GM19397 (cell line): ENCODE measurements at regions not wholly inside any gene's neighbourhood (a gene's known extent, or its start where the extent isn't known, plus 50 kb on each side); places are given as distances from the start of the nearest gene placed in this dataset.
"Not testable (repeated sequence)": the region's sequence is repeated elsewhere in the genome, so short reads cannot be mapped to it uniquely, and the experiment has no call there.

Experiments
- ATAC-seq: cut with Tn5 transposase; IDR thresholded peaks from one replicate; pipeline ENCODE4 v1.9.1; 2021; ENCODE audit warnings: mild to moderate bottlenecking, moderate library complexity; ENCODE audit not compliant: unreplicated experiment

DNA sequence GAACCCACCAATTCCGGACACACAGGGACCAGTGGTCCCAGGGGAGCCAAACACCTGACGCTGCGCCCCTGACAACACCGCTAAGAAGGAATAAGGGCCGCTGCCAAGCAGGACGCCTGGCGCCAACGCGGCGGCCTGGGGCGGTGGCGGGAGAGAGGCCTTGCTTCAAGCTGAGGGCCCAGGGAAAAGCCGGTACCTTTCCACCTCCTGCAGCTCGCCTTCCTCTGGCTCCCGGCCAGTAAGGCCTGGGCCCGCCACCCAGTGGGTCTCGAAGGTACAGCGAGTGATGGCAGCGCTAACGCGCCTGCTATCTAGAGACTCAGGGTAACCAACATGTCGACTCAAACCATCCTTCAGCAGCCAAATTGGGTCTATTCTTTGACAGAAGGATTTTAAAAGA, 1074.1 kb downstream of the SI start:
- no peak for ATAC-seq

DNA sequence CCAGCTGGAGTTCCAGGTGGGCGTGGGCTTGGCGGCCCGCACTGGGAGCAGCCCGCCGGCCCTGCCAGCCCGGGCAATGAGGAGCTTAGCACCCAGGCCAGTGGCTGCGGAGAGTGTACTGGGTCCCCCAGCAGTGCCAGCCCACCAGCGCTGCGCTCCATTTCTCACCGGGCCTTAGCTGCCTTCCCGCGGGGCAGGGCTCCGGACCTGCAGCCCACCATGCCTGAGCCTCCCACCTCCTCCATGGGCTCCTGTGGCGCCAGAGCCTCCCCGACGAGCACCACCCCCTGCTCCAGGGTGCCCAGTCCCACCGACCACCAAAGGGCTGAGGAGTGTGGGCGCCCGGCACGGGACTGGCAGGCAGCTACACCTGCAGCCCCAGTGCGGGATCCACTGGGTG, 1075.3 kb downstream of the SI start:
- not testable (repeated sequence) for ATAC-seq

DNA sequence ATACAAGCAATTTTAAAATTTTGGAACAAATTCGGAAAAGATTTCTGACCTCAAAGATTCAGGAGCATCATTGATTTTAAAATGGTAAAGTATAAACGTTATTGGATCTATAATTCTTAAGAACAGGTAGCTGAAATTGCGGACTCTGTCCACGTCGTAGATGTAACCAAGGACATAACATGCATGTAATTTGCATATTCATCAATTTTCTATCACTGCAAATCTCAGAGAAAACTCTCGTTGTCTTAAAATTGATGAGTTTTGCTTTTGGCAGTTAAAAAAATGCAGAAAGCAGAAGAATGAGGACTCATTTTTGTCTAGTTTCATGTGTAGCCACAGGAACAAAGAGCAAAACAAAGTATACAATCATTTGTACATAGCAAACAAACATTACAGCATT, 1094.4 kb downstream of the SI start:
- ATAC-seq = no peak

DNA sequence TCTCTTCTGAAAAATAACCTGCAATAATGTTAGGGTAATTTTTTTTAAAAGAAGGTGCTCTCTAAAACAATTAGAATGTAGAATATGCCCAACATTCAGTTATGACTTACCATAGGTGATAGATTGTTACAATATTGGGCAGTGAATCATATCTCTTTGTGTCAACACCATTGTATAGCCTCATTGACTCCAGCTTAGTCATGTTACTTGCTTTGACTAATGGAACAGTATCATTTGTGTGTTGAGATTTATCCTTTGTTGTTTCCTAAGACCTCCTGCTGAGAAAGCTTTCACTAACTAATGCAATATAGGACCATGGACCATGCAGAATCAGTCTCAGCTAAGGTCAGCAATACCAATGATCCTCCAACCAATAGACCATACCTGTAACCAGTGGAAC, 1106.4 kb downstream of the SI start:
- ATAC-seq = no peak

DNA sequence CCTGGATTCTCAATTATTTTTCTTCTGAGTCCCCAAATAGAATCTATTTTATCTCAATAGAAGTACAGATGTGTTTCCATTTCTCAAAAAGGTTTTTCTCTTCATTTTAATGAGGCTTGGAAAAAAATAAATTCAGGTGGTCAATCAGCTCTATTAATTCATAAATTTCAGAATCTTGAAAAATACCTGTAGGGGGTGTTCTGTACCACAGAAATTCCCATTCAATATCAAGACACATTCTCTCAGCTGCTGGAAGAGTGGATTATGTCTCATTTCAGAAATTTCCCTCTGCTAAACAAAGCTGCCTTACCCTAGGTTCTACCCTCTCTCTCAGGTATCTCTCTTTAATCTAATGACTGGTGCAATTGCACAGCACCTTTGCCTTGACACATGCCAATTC, 1121.2 kb downstream of the SI start:
- no peak for ATAC-seq

DNA sequence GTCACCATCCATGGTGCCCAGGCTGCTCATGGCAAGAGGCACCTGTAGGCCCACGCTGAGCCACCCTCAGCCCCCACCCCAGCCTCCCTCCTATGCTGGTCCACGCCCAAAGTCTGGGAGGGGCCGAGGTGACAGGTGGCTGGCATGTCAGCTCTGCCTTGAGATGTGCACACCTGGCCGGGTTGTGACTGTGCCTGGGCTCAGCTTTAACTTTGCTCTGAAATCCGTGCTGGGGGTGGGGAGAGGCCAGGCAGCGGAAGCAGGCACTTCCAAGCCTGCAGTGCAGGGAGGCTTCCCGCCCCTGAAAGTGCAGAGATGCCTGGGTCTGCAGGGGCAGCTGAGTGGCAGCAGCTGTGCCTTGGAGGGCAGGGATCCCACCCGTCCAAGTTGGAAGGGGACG, 1124.8 kb downstream of the SI start:
- ATAC-seq = no peak

DNA sequence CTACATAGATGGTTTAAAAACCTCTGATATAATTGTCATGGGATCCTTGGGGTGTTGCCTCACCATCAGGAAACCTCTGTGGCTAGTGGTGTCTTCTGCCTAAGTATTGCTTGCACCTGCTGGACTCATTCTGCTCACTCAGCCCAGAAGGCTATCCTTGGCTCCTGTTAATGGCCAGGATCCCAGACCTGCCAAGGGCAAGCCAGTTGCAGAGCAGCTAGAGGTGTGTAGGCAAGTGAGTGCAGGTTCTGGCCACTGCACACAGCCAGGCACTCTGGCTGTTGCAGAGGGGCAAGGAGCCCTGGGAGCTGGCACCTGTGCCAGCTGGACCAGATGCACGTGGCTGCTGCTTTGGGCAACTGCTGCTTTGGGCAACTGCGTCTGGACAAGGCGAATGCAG, 1125.8 kb downstream of the SI start:
- no peak for ATAC-seq

DNA sequence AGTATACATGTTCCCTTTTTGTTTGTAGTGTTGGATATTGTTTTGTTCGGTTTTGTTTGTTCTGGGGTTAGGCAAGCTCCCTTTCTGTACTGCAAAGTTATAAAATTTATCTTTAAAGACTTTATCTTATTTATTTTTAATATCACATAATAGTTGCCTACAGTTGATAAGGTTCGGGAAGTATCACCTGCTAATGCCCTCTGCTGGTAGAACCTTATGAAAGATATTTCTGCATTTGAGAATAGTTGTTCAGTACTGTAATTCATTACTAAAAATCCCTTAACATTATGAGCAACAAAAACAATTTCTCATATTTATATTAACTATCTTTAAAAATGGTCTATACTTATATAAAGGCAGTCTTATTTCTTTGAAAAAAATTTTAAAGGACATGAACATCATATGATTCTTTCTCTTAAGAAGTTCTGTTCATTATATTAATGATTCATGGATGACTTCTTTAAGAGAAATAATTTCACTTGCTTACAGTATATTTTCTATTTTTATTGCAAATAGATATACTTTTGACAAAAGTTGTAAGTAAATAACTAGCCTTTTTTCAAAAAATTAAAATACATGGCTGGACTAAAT, 1126.8 kb downstream of the SI start:
- no peak for ATAC-seq

DNA sequence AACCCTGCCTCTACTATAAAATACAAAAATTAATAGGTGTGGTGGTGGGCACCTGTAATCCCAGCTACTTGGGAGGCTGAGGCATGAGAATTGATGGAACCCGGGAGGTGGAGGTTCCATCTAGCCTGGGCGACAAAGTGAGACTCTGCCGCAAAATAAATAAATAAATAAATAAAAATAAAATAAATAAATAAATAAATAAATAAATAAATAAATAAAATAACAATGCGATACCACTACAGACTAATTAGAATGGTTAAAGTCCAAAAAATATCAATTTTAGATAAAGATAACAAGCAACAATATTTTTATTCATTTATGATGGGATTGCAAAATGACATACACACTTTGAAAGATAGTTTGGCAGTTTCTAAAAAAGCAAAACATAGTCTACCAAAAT, 1131.5 kb downstream of the SI start:
- ATAC-seq = no peak

DNA sequence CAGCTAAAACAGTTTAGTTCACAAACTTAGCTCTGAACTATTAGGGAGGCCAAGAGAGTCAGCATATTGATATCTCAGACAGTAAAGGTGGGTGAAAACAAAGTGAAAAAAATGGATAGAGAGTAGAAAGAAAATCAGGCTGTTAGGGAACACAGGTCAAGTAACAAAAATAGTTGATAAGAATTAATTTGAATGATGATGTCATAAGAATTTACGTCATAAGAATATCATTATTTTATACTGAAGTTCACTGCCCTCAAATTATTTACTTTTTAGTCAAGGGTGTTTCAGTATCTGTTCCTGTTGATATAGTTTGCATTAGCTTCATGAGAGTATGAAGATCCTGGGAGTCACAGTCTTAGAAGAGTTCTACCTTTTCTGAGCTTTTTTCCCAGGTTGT, 1134.6 kb downstream of the SI start:
- ATAC-seq = no peak

DNA sequence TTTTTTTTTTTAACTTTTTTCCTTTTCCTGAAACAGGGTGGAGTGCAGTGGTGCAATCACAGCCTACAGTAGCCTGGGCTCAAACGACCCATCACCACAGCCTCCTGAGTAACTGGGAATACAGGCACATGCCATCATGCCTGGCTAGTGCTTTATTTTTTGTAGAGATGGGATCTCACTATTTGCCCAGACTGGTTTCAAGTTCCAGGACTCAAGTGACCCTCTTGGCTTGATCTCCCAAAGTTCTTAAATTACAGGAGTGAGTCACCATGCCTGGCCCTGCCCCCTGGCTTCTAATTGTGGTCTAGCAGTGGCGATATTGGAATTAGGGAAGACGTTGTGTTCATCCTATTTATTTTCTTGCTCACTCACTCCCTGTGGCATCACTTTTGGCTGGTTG, 1138.4 kb downstream of the SI start:
- no peak for ATAC-seq

DNA sequence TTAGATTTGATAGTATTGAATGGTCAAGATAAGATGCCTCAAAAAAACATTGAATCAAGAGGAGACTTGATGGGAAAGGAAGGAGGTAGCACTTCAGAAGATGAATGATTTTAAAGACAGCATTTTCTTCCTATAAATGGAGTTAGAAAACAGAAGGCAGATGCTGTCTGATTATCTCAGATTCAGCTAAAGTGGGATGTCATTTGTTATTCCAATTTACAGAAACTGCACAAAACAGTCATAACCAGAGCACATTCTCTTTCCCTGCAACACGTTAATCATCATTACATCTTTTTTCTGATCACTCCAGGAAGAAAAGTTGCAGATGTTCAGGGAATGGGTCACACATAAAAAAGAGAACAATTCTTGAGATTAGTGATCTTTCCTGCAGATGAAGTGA, 1141.8 kb downstream of the SI start:
- no peak for ATAC-seq

DNA sequence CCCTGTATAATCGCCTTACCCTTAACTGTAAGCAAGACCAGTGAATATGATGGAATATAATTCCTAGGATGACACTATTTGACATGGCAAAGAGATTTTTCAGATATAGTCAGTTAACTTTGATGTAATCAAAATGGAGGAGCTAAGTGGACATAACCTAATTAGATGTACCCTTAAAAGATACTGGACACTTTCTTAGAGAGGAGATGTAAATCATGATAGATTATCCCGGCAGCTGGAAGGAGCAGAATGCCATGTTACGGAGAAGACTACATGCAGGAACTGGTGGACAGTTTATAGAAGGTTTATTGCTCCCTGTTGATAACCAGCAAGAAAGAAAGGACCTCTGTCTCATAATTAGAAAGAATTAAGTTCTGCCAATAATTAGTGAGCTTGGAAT, 1142.9 kb downstream of the SI start:
- no peak for ATAC-seq

DNA sequence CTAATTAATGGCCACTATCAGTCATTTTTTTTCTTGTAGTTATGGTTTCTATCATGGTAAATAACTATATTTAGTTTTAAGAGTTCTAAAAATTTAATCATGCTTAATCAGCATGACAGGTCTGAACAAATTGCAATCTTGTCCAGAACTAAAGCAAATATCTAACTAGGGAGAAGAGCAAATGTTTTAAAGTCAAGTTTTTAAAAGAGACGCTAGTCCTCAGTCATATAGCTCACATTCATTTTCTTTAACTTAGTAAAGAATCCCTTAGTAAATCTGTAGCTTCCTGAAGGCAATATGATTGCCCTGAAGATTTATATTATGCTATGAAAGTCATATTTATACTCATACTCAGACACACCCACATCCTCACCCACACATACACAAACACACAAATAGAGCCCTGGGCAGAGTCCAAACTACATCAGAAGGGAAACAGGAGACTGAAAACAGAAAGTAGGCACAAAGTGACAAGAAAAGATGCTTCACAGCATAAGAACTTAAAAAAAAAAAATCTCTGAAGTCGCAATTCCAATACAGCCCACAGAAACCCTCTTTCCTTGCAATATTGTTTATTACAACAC, 1149.1 kb downstream of the SI start:
- no peak for ATAC-seq

DNA sequence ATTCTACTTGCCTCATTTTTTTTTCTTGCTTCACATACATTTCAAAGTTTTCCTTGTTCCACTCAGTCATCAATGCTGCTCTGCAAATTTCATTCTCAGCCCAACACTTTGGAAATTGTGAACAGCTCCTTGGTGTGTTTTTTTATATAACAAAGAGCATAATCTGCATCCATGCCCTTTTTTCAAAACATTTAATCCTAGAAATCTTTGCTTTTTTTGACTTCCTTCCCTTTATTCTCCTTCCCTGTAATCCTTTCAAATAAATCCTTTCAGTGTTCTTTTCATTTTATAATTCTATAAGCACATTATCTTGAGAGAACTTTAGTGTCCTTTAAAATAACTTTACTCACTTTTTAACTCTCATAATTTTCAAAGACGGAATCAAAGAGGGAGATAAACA, 1150.8 kb downstream of the SI start:
- no peak for ATAC-seq

DNA sequence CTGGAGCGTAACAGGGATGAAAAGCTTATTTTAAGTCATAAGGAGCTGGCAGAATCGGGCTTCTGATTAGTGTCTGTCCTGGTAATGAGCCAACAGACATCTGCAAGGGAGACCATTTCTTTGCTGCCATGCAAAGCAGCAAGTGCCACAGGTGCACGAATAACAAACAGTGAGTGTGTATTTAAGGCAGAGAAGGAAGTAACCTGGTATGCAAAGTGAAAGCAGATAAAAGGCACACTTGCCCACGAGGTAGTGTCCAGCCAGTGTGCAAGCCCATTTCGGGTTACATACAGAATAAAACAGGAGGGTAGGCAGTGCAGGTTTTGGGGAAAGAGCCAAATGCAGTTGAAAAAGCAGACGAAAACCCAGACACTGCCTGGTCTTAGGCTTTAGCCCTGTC, 1153.7 kb downstream of the SI start:
- ATAC-seq = no peak

DNA sequence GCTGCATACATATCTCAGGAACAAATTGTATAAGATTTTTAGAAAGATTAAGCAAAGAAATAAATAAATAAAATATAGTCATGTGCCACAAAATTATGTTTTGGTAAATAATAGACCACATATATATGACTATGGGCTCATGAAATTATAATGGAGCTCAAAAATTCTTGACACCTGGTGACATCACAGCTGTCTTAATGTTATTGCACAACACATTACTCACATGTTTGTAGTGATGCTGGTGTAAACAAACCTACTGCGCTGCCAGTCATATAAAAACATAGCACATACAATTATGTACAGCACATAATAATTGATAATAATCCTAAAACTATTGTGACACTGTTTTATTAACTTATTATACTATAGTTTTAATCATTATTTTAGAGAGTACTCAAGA, 1159.1 kb downstream of the SI start:
- ATAC-seq = no peak

DNA sequence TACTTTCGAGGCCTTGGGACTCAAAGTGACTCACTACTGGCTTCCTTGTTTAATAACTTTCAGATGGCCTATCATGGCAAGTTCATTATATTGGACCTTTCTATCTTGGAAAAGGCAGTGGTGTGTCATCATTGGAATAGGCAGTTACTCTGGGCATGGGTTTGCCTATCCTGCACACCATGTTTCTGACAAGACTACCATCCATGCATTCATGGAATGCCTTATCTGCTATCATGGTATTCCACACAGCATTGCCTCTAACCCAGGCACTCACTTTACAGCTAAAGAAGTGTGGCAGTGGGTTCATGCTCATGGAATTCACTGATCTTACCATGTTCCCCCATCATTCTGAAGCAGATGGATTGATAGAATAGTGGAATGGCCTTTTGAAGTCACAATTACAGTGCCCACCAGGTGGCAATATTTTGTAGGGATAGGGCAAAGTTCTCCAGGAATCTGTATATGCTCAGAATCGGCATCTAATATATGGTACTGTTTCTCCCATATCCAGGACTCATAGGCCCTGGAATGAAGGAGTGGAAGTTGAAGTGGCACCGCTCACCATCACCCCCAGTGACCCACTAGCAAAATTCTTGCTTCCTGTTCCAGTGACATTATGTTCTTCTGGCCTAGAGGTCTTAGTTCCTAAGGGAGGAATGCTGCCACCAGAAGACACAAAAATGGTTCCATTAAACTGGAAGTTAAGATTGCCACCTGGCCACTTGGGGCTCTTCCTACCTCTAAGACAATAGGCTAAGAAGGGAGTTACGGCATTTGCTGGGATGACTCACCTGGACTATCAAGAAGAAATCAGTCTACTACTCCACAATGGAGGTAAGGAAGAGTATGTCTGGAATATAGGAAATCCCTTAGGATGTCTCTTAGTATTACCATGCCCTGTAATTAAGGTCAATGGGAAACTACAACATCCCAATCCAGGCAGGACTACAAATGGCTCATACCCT, 1161.4 kb downstream of the SI start:
- no peak for ATAC-seq

DNA sequence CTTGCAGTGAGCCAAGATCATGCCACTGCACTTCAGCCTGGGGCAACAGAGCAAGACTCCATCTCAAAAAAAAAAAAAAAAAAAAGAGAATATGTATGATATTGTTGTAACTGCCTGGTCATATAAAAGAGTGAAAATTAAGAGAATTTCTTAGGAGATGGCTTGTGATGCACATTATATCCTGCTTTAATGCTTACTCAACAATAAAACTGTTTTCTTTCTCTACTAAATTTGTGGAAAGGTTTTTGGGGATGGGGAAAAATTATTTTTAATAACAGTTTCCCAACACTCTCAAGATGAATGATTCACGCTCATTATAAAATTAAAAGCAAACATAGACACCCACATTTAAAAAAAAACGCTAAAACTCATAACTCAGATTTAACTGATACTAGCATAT, 1163.0 kb downstream of the SI start:
- no peak for ATAC-seq

DNA sequence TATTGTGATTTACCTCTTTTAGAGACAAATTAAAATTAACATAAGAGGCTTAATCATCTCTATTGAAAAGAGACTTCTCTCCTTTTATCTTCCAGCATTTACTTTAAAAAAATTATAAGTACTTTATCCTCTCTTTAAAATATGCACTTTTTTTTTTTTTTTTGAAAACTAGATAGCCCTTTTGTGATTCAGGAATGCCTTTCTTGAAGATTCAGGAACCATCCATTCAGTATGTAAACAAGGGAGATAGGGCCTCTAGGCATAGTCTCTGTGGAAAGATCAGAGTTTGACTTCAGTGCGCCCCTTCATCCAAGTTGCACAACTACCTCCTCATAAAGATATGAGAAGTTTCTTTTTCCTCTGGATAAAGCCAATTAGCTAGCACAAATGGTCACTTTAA, 1163.7 kb downstream of the SI start:
- no peak for ATAC-seq

DNA sequence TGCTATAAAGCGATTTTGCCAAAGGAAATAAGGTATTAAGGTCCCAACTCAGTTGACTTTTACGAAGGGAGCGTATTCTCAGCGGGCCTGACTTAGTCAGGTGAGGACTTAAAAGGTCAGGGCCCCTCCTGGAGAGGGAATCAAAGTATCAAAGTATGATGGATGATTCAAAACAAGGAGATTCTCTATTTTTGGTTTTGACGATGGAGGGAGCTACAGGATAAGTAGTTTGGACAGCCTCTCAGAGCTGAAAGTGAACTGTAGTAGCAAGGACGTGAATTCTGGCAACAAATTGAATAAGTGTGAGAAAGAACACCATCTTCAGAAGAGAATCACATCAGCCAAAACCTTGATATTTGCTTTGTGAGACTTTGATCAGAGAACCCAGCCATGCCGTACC, 1186.5 kb downstream of the SI start:
- ATAC-seq = no peak

DNA sequence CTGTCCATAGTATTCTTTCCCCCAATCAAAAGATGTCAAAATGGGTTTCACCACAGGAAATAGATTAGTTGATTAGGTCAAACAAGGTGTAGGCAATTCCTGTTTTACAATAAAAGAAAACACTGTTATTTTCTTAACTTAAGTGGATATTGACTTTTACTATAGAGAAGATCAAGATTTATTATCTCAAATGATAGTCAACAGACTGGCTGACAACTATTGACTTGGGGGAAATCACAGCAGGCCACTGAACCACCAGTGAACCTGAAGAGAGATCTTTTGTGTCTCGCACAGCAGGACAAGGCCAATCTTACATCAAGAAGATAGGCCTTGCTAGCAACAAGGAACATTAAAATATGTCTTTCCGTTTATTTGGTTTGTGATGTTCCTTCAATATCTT, 1187.6 kb downstream of the SI start:
- ATAC-seq = no peak
